ENCODE measurements at regions not wholly inside any gene's neighbourhood (a gene's known extent, or its start where the extent isn't known, plus 50 kb on each side); places are given as distances from the start of the nearest gene placed in this dataset.

DNA sequence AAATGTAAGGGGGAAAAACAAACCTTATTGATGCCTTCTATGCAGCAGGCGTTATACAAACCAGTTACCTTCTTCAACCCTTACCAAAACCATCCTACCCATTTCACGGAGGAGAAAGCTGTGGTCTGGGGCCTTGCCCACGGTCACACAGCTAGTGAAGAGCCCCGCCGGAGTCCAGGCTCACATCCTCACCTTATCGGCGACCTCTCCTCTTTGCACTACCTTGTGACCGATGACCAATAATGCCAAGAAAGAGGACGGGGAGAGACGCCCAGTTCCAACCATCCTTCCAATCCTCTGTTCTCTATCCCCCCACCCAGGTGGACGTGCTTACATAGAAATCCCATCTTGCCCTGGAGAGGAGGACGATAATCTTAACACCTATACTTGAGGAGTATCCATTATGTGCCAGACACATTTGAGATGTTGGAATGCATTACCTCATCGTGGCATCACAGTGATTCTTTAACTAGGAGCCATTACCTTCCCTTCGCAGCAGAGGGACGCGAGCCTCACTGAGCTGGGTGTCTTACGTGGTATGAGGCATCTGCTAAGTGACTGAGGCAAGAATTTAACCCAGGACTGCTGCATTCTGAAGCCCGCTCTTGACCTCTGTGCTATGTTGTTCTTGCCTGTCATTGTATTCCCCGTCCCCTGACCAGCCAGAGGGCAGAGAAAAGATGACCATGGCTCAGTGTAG lies 253.7 kb upstream of the B3GAT1 start:
- Mint-ChIP-seq H3K36me3 (ENCODE audit: low read depth, unreplicated experiment) (no peaks in the 10 kb centered on the region), H3K9me3 (ENCODE audit: unreplicated experiment) (peaks cover 4% of the 10 kb centered on the region), H3K4me3 (ENCODE audit: unreplicated experiment) (no peak overlapping the region), H3K27me3 (ENCODE audit: low read depth, unreplicated experiment) (peaks cover 41% of the 10 kb centered on the region), H3K4me1 (ENCODE audit: low read depth, unreplicated experiment) (no peaks in the 10 kb centered on the region), H3K27ac (ENCODE audit: unreplicated experiment) (no peak overlapping the region)
- Histone ChIP-seq H3K27ac (ENCODE audit: low read depth, low read length) (no peak overlapping the region), H3K4me3 (ENCODE audit: insufficient read depth, low read depth, low read length) (no peak overlapping the region), H3K9me3 (ENCODE audit: insufficient read depth, low read depth, low read length) (peaks cover 24% of the 10 kb centered on the region), H3K4me2 (ENCODE audit: low read length) (no peak overlapping the region), H2AFZ (ENCODE audit: low read depth, low read length) (no peak overlapping the region), H4K20me1 (ENCODE audit: insufficient read depth, low read length) (no peaks in the 10 kb centered on the region), H3K4me1 (ENCODE audit: insufficient read depth, low read length) (no peaks in the 10 kb centered on the region), H3K9ac (ENCODE audit: low read length) (no peak overlapping the region), H3K79me2 (ENCODE audit: insufficient read depth, low read length) (no peaks in the 10 kb centered on the region), H3K27me3 (ENCODE audit: insufficient read depth, low read length) (no peaks in the 10 kb centered on the region), H3K36me3 (ENCODE audit: insufficient read depth, low read length) (no peaks in the 10 kb centered on the region)
- DNase-seq (ENCODE audit: low read depth) = no peak
- FAIRE-seq = no peak
- TF ChIP-seq, protein P1, sequence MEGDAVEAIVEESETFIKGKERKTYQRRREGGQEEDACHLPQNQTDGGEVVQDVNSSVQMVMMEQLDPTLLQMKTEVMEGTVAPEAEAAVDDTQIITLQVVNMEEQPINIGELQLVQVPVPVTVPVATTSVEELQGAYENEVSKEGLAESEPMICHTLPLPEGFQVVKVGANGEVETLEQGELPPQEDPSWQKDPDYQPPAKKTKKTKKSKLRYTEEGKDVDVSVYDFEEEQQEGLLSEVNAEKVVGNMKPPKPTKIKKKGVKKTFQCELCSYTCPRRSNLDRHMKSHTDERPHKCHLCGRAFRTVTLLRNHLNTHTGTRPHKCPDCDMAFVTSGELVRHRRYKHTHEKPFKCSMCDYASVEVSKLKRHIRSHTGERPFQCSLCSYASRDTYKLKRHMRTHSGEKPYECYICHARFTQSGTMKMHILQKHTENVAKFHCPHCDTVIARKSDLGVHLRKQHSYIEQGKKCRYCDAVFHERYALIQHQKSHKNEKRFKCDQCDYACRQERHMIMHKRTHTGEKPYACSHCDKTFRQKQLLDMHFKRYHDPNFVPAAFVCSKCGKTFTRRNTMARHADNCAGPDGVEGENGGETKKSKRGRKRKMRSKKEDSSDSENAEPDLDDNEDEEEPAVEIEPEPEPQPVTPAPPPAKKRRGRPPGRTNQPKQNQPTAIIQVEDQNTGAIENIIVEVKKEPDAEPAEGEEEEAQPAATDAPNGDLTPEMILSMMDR (IDR thresholded peaks at IDR 0.05; ENCODE audit: insufficient read depth, low read depth, low read length) = no peak
- TF ChIP-seq EZH2 (IDR thresholded peaks at IDR 0.05; ENCODE audit: insufficient read depth, low read length) = no peak

DNA sequence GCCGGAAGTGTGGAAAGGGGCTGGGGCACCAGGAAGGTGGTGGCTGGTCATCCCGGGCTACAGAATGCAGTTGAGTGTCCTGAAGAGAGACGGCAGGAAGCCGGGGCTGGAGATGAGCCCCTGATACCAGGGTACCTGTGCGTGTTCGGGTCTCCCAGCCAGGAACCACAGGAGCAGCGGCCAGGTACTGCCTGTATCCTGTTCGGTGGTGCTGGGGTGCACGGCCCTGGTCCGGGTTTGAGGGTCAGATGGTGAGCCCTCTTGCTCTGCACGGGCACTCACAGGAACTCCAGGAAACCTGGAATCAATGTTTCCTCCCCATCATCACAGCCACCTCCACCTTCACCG lies 253.1 kb upstream of the B3GAT1 start:
- FAIRE-seq (no peak), DNase-seq (ENCODE audit: low read depth) (no peak)
- no peaks in the 10 kb centered on the region for H3K36me3 Mint-ChIP-seq (ENCODE audit: low read depth, unreplicated experiment)
- Histone ChIP-seq H4K20me1 (ENCODE audit: insufficient read depth, low read length) (no peaks in the 10 kb centered on the region), H3K4me2 (ENCODE audit: low read length) (no peak overlapping the region), H3K27ac (ENCODE audit: low read depth, low read length) (no peak overlapping the region), H3K9me3 (ENCODE audit: insufficient read depth, low read depth, low read length) (peaks cover 26% of the 10 kb centered on the region), H3K4me1 (ENCODE audit: insufficient read depth, low read length) (no peaks in the 10 kb centered on the region), H3K79me2 (ENCODE audit: insufficient read depth, low read length) (no peaks in the 10 kb centered on the region), H3K4me3 (ENCODE audit: insufficient read depth, low read depth, low read length) (no peak overlapping the region), H3K27me3 (ENCODE audit: insufficient read depth, low read length) (no peaks in the 10 kb centered on the region), H3K36me3 (ENCODE audit: insufficient read depth, low read length) (no peaks in the 10 kb centered on the region), H2AFZ (ENCODE audit: low read depth, low read length) (no peak overlapping the region), H3K9ac (ENCODE audit: low read length) (no peak overlapping the region)
- H3K4me1 Mint-ChIP-seq (ENCODE audit: low read depth, unreplicated experiment) = no peaks in the 10 kb centered on the region
- H3K9me3 Mint-ChIP-seq (ENCODE audit: unreplicated experiment) = peaks cover 8% of the 10 kb centered on the region
- peaks cover 38% of the 10 kb centered on the region for H3K27me3 Mint-ChIP-seq (ENCODE audit: low read depth, unreplicated experiment)
- no peak overlapping the region for H3K27ac Mint-ChIP-seq (ENCODE audit: unreplicated experiment)
- H3K4me3 Mint-ChIP-seq (ENCODE audit: unreplicated experiment) = no peak overlapping the region
- no peak for TF ChIP-seq EZH2 (IDR thresholded peaks at IDR 0.05; ENCODE audit: insufficient read depth, low read length)
- TF ChIP-seq, protein P1 (IDR thresholded peaks at IDR 0.05; ENCODE audit: insufficient read depth, low read depth, low read length) = no peak

DNA sequence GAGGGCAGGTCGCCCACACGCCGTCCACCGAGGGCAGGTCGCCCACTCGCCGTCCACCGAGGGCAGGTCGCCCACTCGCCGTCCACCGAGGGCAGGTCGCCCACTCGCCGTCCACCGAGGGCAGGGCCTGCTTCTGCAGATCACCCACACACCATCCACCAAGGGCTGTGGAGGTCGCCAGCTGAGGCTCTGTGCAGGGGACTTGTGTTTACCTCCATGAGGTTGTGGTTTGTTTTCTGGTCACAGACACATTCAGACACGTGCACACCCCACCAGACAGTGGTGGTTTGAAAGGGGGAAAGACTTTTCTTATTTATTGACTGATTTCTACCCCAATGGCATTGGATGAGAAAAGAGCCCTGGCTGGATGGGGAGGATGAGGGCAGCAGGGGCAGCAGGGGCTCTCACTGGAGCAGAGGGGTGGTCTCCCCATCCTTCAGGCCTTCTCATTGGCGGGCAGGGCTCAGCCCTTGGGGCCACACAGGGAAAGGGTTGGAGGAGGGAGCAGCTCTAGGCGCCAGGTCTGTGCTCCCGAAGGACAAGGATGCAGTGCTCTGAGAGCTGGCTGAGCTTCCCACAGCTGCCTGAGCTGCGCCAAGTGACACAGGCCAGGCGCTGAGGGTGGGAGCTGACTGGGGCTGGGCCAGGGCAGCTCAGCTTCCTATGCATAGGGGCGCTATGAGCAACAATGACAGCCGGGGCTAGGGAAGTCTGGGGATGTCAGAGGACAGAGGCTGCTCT lies 252.6 kb upstream of the B3GAT1 start:
- peaks cover 40% of the 10 kb centered on the region for H3K27me3 Mint-ChIP-seq (ENCODE audit: low read depth, unreplicated experiment)
- Histone ChIP-seq H3K27me3 (ENCODE audit: insufficient read depth, low read length) (no peaks in the 10 kb centered on the region), H3K4me2 (ENCODE audit: low read length) (no peak overlapping the region), H3K36me3 (ENCODE audit: insufficient read depth, low read length) (no peaks in the 10 kb centered on the region), H3K79me2 (ENCODE audit: insufficient read depth, low read length) (no peaks in the 10 kb centered on the region), H4K20me1 (ENCODE audit: insufficient read depth, low read length) (no peaks in the 10 kb centered on the region), H3K9ac (ENCODE audit: low read length) (no peak overlapping the region), H2AFZ (ENCODE audit: low read depth, low read length) (no peak overlapping the region), H3K4me3 (ENCODE audit: insufficient read depth, low read depth, low read length) (no peak overlapping the region), H3K27ac (ENCODE audit: low read depth, low read length) (no peak overlapping the region), H3K9me3 (ENCODE audit: insufficient read depth, low read depth, low read length) (peaks cover 29% of the 10 kb centered on the region), H3K4me1 (ENCODE audit: insufficient read depth, low read length) (no peaks in the 10 kb centered on the region)
- H3K4me3 Mint-ChIP-seq (ENCODE audit: unreplicated experiment) = no peak overlapping the region
- H3K4me1 Mint-ChIP-seq (ENCODE audit: low read depth, unreplicated experiment) = no peaks in the 10 kb centered on the region
- no peak for FAIRE-seq
- H3K36me3 Mint-ChIP-seq (ENCODE audit: low read depth, unreplicated experiment) = no peaks in the 10 kb centered on the region
- peaks cover 13% of the 10 kb centered on the region for H3K9me3 Mint-ChIP-seq (ENCODE audit: unreplicated experiment)
- no peak for DNase-seq (ENCODE audit: low read depth)
- no peak for TF ChIP-seq EZH2 (IDR thresholded peaks at IDR 0.05; ENCODE audit: insufficient read depth, low read length)
- TF ChIP-seq, protein P1 (IDR thresholded peaks at IDR 0.05; ENCODE audit: insufficient read depth, low read depth, low read length) = no peak
- no peak overlapping the region for H3K27ac Mint-ChIP-seq (ENCODE audit: unreplicated experiment)

Data from astrocyte (in vitro differentiated cells and primary cell).